Mesenteric fat pad (tissue), 1 donor: ENCODE measurements at regions not wholly inside any gene's neighbourhood (a gene's known extent, or its start where the extent isn't known, plus 50 kb on each side); places are given as distances from the start of the nearest gene placed in this dataset.
"Not testable (repeated sequence)": the region's sequence is repeated elsewhere in the genome, so short reads cannot be mapped to it uniquely, and the experiment has no call there.

Experiments
- DNase-seq: peaks from one replicate; pipeline ENCODE4 v3.0.0-alpha.2; 2020; ENCODE audit warnings: low spot score
- donor health status: DM: yes; HTN: yes; CAD: no.

- DNase-seq: no peak
Measured at GRCh38 chr2:64794426-64794995, 140.8 kb upstream of the SERTAD2 start.

DNA sequence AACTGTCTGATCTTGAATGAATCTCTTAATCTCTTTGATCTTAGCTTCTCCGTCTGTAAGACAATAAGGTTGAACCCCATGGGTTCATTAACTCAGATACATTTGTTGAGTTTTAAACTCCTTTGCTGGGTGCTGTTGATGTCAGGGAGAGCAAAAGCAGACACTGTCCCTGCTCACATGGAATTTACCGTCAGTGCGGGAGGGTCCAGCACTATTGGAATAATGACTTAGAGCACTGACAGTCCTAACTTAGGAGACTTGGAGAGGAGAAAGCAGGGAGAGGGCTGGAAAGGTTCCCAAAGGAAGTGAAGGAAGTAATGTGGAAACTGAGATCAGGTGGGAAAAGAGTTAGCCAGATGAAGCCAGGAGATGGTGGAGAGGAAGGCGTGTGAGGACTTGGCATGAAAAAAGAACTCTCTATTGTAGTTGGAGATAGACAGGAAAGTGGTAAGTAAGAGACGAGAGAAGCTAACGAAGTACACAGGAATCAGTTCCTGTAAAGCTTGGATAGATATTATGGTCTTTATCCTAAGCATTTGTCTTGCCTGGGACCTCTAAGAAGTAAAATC lies 141.4 kb upstream of the SERTAD2 start:
- DNase-seq: no peak

DNA sequence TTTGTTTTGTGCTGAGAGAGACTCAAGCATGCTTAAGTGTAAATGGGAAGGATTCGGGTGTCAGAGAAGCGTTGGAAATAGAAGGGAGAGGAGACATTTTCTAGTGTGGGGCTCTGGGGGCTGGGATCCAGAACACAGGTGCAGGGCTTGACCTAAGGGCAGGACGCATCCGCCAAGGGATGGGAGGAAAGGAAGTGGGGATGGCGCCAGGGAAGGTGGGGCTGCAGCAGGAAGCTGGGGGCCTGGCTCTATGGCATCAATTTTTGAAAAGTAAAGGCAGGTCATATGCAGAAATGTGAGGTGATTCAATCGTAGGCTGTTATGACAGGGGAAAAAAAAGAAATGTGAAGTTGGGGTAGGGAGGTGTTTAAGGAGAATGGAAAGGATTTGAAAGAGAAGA lies 143.2 kb upstream of the SERTAD2 start:
- DNase-seq: no peak

DNA sequence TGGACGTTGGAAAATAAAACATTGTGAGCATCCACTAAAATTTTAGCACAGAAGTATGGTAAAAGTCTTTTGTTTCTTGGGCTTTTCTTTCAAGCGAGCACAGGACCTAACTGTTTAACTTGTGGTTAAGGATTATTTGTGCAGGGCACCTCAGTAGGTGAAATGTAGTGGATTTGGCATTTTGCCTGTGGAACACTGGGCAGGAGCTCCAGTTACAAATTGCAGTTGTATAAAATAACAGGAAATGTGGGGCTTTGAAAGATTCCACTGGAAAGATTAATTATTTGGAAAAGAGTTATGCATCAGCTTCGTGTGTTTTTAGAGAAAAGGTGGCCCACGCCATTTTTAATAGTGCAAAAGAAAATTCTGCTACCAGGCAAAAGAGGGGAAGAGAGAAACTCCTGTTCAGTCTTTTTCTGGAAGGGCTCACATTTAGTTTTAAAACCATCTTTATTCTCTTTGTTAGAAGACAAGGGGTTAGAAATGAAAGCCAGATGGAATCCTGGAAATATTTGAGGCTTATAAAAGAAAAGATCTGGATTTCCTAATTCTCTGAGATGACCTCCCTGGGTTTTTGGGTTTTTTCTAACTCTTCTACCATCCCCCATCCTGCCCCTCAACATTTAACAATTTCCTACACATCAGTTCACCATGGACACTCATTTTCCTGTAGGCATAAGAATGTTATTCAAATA lies 144.3 kb upstream of the SERTAD2 start:
- no peak for DNase-seq

DNA sequence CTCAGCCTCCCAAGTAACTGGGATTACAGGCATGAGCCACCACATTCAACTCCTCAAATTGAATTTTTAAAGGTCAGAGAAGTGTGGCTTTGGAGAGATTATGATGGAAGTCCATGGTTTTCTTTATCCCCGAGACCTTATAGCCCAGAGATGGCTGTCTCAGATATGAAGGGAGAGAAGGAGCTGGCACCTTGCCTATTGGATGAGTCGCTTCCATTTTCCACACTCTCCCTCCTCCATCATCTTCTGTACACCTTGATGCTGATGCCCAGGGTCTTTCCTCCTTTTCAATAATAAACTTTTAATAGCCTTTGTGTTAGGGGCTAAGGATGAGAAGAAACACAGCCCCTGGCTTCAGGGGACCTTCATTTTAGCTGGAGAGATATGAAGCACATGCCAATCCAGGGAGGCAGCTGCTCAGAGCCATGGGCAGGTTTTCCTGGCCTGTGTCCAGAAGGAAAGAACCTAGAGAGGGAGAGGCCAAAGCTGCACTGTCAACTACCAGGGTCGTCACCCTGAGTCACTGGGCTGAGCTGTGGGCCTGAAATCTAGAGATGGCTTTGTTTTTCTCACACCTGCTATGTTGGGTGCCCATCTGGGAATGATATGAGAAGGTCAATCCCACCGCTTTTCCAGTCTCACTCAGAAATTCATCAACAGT lies 146.0 kb upstream of the SERTAD2 start:
- no peak for DNase-seq

GRCh38 chr2:64803776-64804175 lies 150.1 kb upstream of the SERTAD2 start:
- no peak for DNase-seq

DNA sequence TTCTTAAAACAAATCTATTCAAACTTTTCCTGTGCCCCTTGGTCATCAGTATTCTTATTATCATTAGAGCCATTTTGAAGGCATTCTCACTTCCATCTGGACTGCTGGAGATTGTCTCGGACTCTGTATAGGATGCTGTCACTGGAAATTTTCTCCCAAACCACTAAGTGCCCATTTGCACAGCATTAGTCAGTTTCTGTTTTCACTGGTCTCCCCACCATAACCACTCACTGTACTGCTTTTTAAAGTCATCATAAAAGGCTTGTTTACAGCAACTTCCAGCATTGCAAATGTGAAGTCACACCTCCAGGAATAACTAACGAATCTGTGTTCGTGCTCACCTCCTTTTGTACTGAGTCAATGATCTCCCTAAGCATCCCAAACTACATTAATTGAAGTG lies 150.9 kb upstream of the SERTAD2 start:
- no peak for DNase-seq

DNA sequence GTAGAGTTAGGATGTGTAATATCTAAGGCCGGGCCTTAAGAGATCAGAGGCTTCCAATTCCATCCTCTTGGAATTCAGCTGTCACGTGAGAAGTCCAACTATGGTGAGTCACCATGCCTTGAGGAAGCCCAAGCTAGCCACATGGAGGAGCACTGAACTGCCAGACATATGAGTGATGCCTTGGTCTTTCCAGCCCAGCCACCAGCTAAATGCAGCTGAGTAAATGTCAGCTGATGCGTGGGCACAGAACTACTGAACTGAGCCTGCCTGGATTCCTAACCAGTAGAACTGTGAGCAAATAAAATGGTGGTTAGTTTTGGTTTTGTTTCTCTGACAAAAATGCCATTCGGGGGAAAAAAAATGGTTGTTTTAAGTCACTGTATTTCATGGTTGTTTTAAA lies 153.7 kb upstream of the SERTAD2 start:
- no peak for DNase-seq

- no peak for DNase-seq
Measured at GRCh38 chr2:64808092-64808491, 154.4 kb upstream of the SERTAD2 start.

GRCh38 chr2:64808754-64809153 lies 155.0 kb upstream of the SERTAD2 start:
- no peak for DNase-seq

DNA sequence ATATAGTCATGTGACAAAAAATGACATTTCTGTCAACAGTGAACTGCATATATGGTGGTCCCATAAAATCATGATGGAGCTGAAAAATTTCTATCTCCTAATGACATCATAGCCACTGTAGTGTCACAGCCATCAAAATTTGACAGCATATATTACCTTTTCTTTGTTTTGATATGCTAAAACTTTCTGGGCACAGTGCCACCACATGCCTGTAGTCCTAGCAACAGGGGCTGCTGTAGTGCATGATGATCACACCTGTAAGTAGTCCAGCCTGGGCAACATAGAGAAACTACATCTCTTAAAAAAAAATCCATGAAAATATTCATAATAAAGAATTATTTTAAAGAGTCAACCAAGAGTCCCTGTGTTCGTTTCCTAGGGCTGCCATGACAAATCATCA lies 155.5 kb upstream of the SERTAD2 start:
- DNase-seq: no peak

- DNase-seq: no peak
Measured at GRCh38 chr2:64812285-64812684, 158.6 kb upstream of the SERTAD2 start.

- DNase-seq: no peak
Measured at GRCh38 chr2:64814007-64814406, 160.3 kb upstream of the SERTAD2 start.

GRCh38 chr2:64816526-64816925 lies 162.8 kb upstream of the SERTAD2 start:
- not testable (repeated sequence) for DNase-seq

DNA sequence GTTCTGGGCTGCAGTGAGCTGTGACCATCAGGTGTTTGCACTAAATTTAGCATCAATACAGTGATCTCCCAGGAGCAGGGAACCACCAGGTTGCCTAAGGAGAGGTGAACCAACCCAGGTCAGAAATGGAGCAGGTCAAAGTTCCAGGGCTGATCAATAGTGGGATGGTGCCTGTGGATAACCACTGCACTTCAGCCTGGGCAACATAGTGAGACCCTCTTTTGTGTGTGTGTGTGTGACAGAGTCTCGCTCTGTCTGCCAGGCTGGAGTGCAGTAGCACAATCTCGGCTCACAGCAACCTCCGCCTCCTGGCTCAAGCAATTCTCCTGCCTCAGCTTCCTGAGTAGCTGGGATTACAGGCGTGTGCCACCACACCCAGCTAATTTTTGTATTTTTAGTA lies 163.7 kb upstream of the SERTAD2 start:
- DNase-seq: no peak

GRCh38 chr2:64818664-64819060 lies 164.9 kb upstream of the SERTAD2 start:
- no peak for DNase-seq

- no peak for DNase-seq
Measured at GRCh38 chr2:64819361-64819760, 165.6 kb upstream of the SERTAD2 start.

DNA sequence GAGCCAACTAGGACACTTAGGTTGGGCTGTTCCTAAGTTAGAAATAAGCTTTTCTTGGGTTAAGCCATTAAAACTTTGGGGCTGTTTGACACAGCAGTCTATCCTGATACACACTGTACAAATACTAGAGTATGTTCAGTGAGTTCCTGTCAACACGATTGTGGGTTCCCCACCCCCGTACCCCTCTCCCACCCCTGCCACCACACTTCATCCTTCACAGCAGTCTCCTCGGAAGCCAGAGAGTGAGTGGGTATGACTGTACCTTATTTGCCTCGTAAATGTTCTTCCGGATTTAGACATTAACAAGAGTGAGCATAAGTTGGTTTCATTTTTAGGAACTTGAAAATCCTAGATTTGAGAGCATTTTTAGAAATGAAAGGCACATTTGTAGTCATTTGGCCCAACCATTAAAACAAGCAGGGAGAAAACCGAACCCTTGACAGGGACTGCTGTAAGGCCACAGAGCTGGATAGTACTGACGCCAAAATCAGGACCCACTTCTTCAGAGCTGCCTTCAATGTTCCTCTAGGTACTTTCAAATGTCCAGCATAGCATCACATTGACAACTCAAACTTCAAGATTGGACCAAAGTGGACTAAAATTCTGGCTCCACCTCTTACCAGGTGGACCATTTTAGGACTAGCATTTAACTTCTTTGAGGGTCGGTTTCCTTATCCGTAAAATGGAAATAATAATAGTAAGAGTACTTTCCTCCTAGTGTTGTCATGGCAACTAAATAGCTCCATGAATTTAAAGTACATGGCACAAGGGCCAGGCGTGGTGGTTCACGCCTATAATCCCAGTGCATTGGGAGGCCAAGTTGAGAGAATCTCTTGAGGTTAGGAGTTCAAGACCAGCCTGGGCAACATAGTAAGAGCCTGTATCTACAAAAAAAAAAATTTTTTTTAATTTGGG lies 166.3 kb upstream of the SERTAD2 start:
- no peak for DNase-seq

- no peak for DNase-seq
Measured at GRCh38 chr2:64820901-64821300, 167.2 kb upstream of the SERTAD2 start.

GRCh38 chr2:64823794-64824193 lies 165.4 kb upstream of the SLC1A4 start:
- DNase-seq: no peak

GRCh38 chr2:64825831-64826491 lies 163.2 kb upstream of the SLC1A4 start:
- no peak for DNase-seq
